ENCODE measurements at regions not wholly inside any gene's neighbourhood (a gene's known extent, or its start where the extent isn't known, plus 50 kb on each side); places are given as distances from the start of the nearest gene placed in this dataset.

- ATAC-seq (no peak), DNase-seq (no peak)
- intact Hi-C loops (cut with DNase I) = no loop called here
Measured at GRCh38 chr21:24007592-24007991, 1599.7 kb downstream of the MRPL39 start.

DNA sequence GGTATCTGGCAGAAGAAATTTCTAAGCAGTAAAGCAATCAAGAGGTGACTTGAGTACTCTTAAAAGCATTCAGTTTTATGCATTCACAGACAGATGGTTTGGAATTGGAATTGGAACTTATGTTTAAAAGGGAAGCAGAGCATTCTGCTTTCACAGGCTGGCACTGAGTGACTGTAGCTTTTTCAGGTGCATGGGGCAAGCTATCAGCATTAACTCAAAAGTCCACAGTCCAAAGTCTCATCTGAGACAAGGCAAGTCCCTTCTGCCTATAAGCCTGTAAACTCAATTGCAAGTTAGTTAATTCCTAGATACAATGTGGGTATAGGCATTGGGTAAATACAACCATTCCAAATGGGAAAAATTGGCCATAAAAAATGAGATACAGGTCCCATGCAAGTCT, 1620.3 kb downstream of the MRPL39 start:
- Histone ChIP-seq H3K4me3 (no peak overlapping the region), H3K9me3 (no peaks in the 10 kb centered on the region), H3K27ac (no peak overlapping the region), H3K36me3 (no peaks in the 10 kb centered on the region), H3K27me3 (ENCODE audit: low read depth) (peaks cover 7% of the 10 kb centered on the region), H3K4me1 (no peaks in the 10 kb centered on the region)
- ATAC-seq = no peak
- DNase-seq = no peak
- TF ChIP-seq CTCF (IDR thresholded peaks at IDR 0.05) = no peak
- intact Hi-C loops (cut with DNase I) = no loop called here

More at GRCh38 chr21:24007592-24007991, 1599.7 kb downstream of the MRPL39 start:
- Histone ChIP-seq H3K36me3 (no peaks in the 10 kb centered on the region), H3K4me1 (no peaks in the 10 kb centered on the region), H3K4me3 (no peak overlapping the region), H3K27me3 (ENCODE audit: low read depth) (no peaks in the 10 kb centered on the region), H3K27ac (no peak overlapping the region), H3K9me3 (no peaks in the 10 kb centered on the region)
- TF ChIP-seq CTCF (IDR thresholded peaks at IDR 0.05) = no peak

DNA sequence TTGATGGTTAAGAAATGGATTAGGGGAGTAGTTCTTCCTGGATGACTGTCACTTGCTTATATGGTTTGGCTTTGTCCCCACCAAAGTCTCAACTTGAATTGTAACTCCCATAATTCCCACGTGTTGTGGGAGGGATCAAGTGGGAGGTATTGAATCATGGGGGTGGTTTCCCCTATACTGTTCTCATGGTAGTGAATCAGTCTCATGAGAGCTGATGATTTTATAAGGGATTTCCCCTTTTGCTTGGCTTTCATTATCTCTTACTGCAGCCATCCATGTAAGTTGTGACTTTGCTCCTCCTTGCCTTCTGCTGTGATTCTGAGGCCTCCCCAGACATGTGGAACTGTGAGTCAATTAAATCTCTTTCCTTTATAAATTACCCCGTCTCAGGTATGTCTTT, 1621.1 kb downstream of the MRPL39 start:
- no peak for TF ChIP-seq CTCF (IDR thresholded peaks at IDR 0.05)
- Histone ChIP-seq H3K36me3 (no peaks in the 10 kb centered on the region), H3K9me3 (no peaks in the 10 kb centered on the region), H3K4me3 (no peak overlapping the region), H3K27ac (no peak overlapping the region), H3K4me1 (no peaks in the 10 kb centered on the region), H3K27me3 (ENCODE audit: low read depth) (peaks cover 7% of the 10 kb centered on the region)
- no peak for ATAC-seq
- DNase-seq = no peak
- intact Hi-C loops (cut with DNase I) = no loop called here

DNA sequence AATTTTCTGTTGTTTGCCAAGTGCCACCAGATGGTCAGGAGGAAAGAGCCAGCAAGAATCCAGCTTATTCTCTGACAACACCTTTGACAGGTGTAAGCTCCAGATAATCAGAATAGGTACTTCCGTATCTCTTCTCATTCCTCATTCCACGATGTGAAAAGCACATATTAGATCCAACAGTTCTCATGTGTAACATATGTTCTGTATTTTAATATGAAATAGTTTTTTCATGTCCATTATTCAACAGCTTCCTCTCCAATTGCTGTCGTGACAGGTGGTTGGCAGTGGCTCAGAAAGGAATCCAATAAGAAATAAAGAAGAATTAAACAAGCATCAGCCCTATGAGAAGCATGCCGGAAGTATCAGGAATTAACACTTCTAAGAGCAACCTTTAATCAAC, 1624.7 kb downstream of the MRPL39 start:
- no peak for ATAC-seq

DNA sequence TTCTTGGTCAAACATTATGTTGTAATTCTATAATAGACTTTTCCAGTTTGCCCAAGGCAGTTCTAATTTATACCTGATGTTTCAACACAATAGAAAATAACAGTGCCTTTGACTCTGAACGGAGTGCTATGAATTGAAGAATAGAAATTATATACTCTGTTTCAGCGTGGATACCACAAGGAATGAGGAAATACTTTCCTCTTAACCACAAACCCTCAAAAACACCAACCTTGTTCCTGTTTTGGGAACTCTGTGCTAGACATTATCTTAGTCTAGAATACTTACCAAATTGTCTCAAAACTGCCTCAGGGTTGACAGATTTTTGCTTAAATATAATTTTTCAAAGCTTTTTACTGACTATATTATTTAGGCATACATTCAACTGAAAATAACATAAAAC, 1629.3 kb downstream of the MRPL39 start:
- Histone ChIP-seq H3K9me3 (no peaks in the 10 kb centered on the region), H3K27me3 (ENCODE audit: low read depth) (peaks cover 1% of the 10 kb centered on the region), H3K4me1 (no peaks in the 10 kb centered on the region), H3K27ac (no peak overlapping the region), H3K36me3 (no peaks in the 10 kb centered on the region), H3K4me3 (no peak overlapping the region)
- ATAC-seq (peak in 1 of 2 donors; percentile 61), DNase-seq (no peak)
- intact Hi-C loops (cut with DNase I) = no loop called here
- TF ChIP-seq CTCF (IDR thresholded peaks at IDR 0.05) = no peak

More for the DNA sequence above, 1624.7 kb downstream of the MRPL39 start:
- Histone ChIP-seq H3K4me1 (no peaks in the 10 kb centered on the region), H3K27ac (no peak overlapping the region), H3K4me3 (no peak overlapping the region), H3K36me3 (no peaks in the 10 kb centered on the region), H3K27me3 (ENCODE audit: low read depth) (peaks cover 7% of the 10 kb centered on the region), H3K9me3 (no peaks in the 10 kb centered on the region)
- no peak for TF ChIP-seq CTCF (IDR thresholded peaks at IDR 0.05)
- DNase-seq = no peak
- intact Hi-C loops (cut with DNase I) = no loop called here
